Activated naive CD4-positive, alpha-beta T cell treated with anti-CD3 and anti-CD28 coated beads, Interleukin-2, amount 10 ng/mL, durations not matched to agents 7 days and 5 days (primary cell): ENCODE measurements at regions not wholly inside any gene's neighbourhood (a gene's known extent, or its start where the extent isn't known, plus 50 kb on each side); places are given as distances from the start of the nearest gene placed in this dataset.
A peak's percentile ranks its signal among the peaks of the same experiment; 100 is the strongest.

ENCODE experiments used
- CTCF ChIA-PET: fragments of 350-600 bp; sonication (Branson Sonifier 250); formaldehyde crosslinking; loops from one replicate; lab custom pipeline; 2021; ENCODE audit warnings: antibody characterized with exemption; lab: Charles Lee
- DNase-seq: peaks from one replicate; pipeline ENCODE4 v3.0.0-alpha.2; 2020
- H3K27ac Mint-ChIP-seq: one replicate; pipeline ENCODE4 v1.8.0; 2021; ENCODE audit warnings: mild to moderate bottlenecking, moderate library complexity, mixed read lengths
- H3K27me3 Mint-ChIP-seq: one replicate; pipeline ENCODE4 v1.8.0; 2021; ENCODE audit warnings: mild to moderate bottlenecking, mixed read lengths
- H3K36me3 Mint-ChIP-seq: one replicate; pipeline ENCODE4 v1.8.0; 2021; ENCODE audit warnings: mixed read lengths
- H3K4me1 Mint-ChIP-seq: one replicate; pipeline ENCODE4 v1.8.0; 2021; ENCODE audit warnings: mixed read lengths
- H3K4me3 Mint-ChIP-seq: one replicate; pipeline ENCODE4 v1.8.0; 2021; ENCODE audit warnings: mild to moderate bottlenecking, moderate library complexity, mixed read lengths
- H3K9me3 Mint-ChIP-seq: one replicate; pipeline ENCODE4 v1.8.0; 2021; ENCODE audit warnings: mixed read lengths

GRCh38 chr15:31799715-31800321, 230.5 kb upstream of the CHRNA7 start:
- Mint-ChIP-seq H3K4me3 (no peak overlapping the region), H3K27me3 (peaks cover 8% of the 10 kb centered on the region), H3K27ac (no peak overlapping the region), H3K4me1 (no peaks in the 10 kb centered on the region), H3K9me3 (no peaks in the 10 kb centered on the region), H3K36me3 (no peaks in the 10 kb centered on the region)
- CTCF ChIA-PET = no interaction called here
- no peak for DNase-seq

- DNase-seq = no peak
- Mint-ChIP-seq H3K27me3 (peaks cover 8% of the 10 kb centered on the region), H3K27ac (no peak overlapping the region), H3K4me3 (no peak overlapping the region), H3K36me3 (no peaks in the 10 kb centered on the region), H3K9me3 (no peaks in the 10 kb centered on the region), H3K4me1 (no peaks in the 10 kb centered on the region)
- CTCF ChIA-PET = no interaction called here
These were observed 229.2 kb upstream of the CHRNA7 start for GRCh38 chr15:31801152-31801551.

DNA sequence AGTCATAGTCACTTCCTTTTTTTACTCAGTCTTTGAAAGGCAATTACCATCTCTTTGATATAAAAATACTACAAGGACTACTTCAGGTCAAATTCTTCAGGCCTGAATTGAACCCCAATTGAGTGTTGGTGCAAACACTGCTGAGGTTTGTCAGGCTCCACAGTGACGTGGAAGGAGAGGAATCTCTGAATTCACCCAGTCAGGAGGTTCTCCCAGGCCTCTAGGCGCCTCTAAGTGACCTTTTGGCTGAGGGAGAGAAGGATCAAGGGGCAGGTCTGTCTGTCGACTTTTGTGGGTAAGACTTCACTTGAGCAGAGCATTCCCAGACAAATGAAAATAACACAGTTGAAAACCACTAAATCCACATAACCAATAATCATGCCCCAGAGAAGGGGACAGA, 227.6 kb upstream of the CHRNA7 start:
- Mint-ChIP-seq H3K4me3 (no peak overlapping the region), H3K4me1 (no peaks in the 10 kb centered on the region), H3K36me3 (no peaks in the 10 kb centered on the region), H3K9me3 (no peaks in the 10 kb centered on the region), H3K27me3 (peaks cover 8% of the 10 kb centered on the region), H3K27ac (no peak overlapping the region)
- CTCF ChIA-PET = interaction anchor here (0.8 kb wide), 1 partner anchor 17 kb away, joined by 3 read pairs; no protein-coding TSS in a partner anchor
- no peak for DNase-seq

DNA sequence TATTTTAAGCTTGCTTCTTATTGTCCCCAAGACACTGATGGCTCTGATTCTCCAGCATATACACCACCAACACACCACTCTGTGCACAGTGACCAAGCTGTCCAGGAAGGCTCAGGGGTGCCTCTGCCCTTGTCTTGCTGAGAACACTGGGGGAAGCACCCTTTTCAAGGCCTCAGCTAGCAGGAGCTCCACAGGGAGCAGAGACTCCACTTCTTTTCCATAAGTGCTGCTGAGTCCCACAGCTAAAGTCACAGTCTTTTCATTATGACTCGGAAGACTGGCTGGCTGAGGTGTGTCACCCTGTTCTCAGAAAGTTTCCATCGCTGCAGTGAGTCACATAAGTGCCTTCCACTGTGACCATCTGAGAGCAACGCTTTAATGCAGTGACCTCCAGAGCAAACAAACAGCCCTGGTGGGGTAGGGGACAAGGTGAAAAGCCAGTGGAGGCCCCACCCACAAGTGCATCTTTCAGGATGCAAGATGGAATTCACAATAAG, 226.9 kb upstream of the CHRNA7 start:
- DNase-seq = no peak
- H3K4me1 Mint-ChIP-seq = no peaks in the 10 kb centered on the region
- H3K27ac Mint-ChIP-seq = no peak overlapping the region
- no peaks in the 10 kb centered on the region for H3K36me3 Mint-ChIP-seq
- H3K9me3 Mint-ChIP-seq = no peaks in the 10 kb centered on the region
- no peak overlapping the region for H3K4me3 Mint-ChIP-seq
- CTCF ChIA-PET = interaction anchor here (0.8 kb wide), 1 partner anchor 17 kb away, joined by 3 read pairs; no protein-coding TSS in a partner anchor
- peaks cover 11% of the 10 kb centered on the region for H3K27me3 Mint-ChIP-seq

DNA sequence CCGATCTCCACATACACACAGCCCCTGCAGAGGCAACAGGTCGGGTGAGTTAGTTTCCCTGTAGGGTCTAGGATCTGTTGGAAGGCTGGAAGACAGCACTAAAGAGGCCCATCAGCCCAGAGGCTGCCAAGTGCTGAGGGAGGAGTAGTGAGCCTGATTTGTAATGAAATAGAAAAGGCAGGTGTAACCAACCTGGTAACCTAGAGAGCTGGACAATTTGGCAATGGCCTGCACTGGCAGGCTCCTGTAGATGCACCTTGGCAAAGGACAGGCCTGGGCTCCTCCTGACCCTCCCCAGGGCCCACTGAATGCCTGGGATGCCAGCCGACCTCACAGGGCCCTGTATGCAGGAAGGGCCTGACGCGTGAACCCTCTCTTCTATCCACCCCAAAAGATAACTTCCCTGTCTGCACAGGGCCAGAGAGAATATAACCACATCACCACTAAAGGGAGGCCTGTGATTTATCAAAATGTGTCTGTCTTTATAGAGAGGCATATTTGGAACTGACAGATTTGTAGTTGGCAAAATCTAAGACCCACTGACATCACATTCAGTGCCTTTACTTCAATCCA, 225.1 kb upstream of the CHRNA7 start:
- no peak overlapping the region for H3K4me3 Mint-ChIP-seq
- DNase-seq = no peak
- CTCF ChIA-PET = no interaction called here
- peak overlapping the region; percentile 37 for H3K27ac Mint-ChIP-seq
- peaks cover 11% of the 10 kb centered on the region for H3K27me3 Mint-ChIP-seq
- no peaks in the 10 kb centered on the region for H3K36me3 Mint-ChIP-seq
- H3K9me3 Mint-ChIP-seq = no peaks in the 10 kb centered on the region
- no peaks in the 10 kb centered on the region for H3K4me1 Mint-ChIP-seq

GRCh38 chr15:31806106-31806505, 224.2 kb upstream of the CHRNA7 start:
- no peak overlapping the region for H3K27ac Mint-ChIP-seq
- no peak overlapping the region for H3K4me3 Mint-ChIP-seq
- H3K9me3 Mint-ChIP-seq = no peaks in the 10 kb centered on the region
- CTCF ChIA-PET = no interaction called here
- peaks cover 6% of the 10 kb centered on the region for H3K27me3 Mint-ChIP-seq
- H3K4me1 Mint-ChIP-seq = no peaks in the 10 kb centered on the region
- no peaks in the 10 kb centered on the region for H3K36me3 Mint-ChIP-seq
- DNase-seq = no peak

DNA sequence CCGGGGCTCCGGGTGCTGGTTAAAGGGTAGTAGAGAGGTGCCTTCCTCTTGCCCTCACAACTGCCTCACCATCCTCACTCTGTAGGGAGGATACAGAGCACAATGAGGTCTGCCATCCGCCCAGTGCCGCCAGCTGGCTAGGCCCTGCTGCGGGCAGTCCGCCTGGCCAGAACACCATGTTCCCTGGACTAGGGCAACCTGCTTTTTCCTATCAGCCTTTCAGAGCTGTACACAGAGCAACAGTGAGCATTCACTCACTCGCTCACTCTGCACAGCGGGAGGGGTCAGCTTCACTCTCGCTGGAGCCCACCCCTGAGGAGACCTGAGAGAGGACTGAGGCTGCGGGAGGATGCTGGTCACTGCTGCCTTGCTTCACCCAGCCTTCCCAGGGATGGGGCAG, 218.7 kb upstream of the CHRNA7 start:
- DNase-seq = no peak
- Mint-ChIP-seq H3K36me3 (no peaks in the 10 kb centered on the region), H3K27me3 (peaks cover 3% of the 10 kb centered on the region), H3K4me1 (no peaks in the 10 kb centered on the region), H3K9me3 (no peaks in the 10 kb centered on the region), H3K4me3 (no peak overlapping the region), H3K27ac (no peak overlapping the region)
- CTCF ChIA-PET = no interaction called here

- CTCF ChIA-PET = no interaction called here
- DNase-seq = no peak
- H3K9me3 Mint-ChIP-seq = no peaks in the 10 kb centered on the region
- H3K4me1 Mint-ChIP-seq = no peaks in the 10 kb centered on the region
- H3K4me3 Mint-ChIP-seq = no peak overlapping the region
- H3K36me3 Mint-ChIP-seq = no peaks in the 10 kb centered on the region
- H3K27me3 Mint-ChIP-seq = no peaks in the 10 kb centered on the region
- no peak overlapping the region for H3K27ac Mint-ChIP-seq
These were observed 216.2 kb upstream of the CHRNA7 start for GRCh38 chr15:31814082-31814481.

DNA sequence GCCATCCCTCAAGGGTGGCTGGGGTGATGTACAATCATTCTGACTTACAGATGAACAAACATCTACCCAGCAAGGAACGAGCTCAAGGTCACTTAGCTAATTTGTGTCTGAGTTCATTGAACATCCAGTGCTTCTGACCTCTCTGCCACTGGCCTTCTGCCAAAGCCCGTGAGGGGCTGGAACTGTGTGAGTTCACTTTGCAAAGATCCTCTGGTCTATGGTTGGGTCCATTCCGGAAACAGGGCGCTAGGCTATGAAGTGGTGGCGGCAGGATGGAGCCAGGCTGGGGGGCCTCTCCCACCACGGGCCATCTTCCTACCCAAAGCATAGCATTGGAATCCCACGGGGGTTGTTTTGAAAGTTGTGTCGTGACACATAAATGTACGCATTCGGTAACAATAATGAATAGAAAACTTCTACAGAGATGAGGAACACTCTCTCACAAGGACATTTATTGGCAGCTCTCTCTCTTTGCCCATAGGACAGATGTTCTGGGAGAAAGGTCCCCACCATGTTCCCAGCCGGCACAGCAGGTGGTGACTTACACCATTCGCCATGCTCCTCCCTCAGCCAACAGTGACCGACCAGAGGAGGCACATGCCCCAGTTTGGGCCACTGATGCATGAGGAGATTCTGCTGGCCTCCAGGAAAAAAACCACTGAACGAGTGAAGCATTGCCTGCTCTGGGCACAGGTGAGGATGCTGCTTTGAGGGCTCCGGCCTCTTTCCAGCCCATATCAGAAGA, 214.7 kb upstream of the CHRNA7 start:
- H3K9me3 Mint-ChIP-seq = no peaks in the 10 kb centered on the region
- H3K4me3 Mint-ChIP-seq = no peak overlapping the region
- CTCF ChIA-PET = no interaction called here
- no peak for DNase-seq
- no peaks in the 10 kb centered on the region for H3K36me3 Mint-ChIP-seq
- H3K4me1 Mint-ChIP-seq = no peaks in the 10 kb centered on the region
- no peak overlapping the region for H3K27ac Mint-ChIP-seq
- H3K27me3 Mint-ChIP-seq = no peaks in the 10 kb centered on the region

DNA sequence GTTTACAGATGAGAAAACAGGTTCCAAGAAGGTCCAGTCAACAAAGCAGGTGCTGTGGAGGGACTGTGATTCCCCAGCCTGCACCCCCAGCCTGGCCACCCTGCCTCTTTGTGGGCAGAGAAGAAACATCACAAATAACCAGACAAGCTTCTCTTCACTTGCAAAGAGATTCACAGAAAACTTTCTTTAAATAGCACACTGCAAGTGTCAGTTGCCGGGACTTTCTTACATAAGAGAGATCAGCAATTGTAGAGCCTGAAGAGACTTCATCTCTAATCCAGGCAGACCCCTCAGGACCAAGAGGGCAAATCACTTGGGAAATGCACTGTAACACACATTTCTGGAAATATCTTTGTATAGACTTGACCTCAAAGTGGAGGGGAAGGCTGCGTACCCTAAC, 207.9 kb upstream of the CHRNA7 start:
- DNase-seq = no peak
- no peaks in the 10 kb centered on the region for H3K27me3 Mint-ChIP-seq
- H3K4me3 Mint-ChIP-seq = no peak overlapping the region
- H3K4me1 Mint-ChIP-seq = no peaks in the 10 kb centered on the region
- H3K27ac Mint-ChIP-seq = no peak overlapping the region
- CTCF ChIA-PET = no interaction called here
- H3K36me3 Mint-ChIP-seq = no peaks in the 10 kb centered on the region
- H3K9me3 Mint-ChIP-seq = no peaks in the 10 kb centered on the region

DNA sequence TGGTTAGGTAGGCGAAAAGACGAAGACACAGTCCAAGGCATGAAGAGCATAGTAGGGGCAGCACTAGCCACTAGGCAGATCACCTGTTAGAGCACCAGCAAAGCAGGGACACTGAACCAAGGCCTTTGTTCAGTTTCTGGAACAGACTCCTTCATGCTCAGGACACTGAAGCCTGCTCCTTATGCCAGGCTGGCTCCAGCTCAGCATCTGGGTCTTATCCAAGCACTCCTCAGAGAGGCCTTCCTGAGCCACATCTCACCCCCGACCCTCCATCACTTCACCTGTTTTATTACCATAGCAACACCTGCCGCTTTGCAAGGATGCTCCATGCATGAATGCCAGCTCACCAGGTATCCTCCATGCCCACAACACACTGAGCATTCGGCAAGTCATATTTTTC, 206.3 kb upstream of the CHRNA7 start:
- Mint-ChIP-seq H3K27me3 (no peaks in the 10 kb centered on the region), H3K4me1 (no peaks in the 10 kb centered on the region), H3K36me3 (no peaks in the 10 kb centered on the region), H3K9me3 (no peaks in the 10 kb centered on the region), H3K27ac (no peak overlapping the region), H3K4me3 (no peak overlapping the region)
- CTCF ChIA-PET = no interaction called here
- DNase-seq = no peak

GRCh38 chr15:31828594-31828993, 201.7 kb upstream of the CHRNA7 start:
- Mint-ChIP-seq H3K4me1 (no peaks in the 10 kb centered on the region), H3K27me3 (no peaks in the 10 kb centered on the region)
- CTCF ChIA-PET = no interaction called here

DNA sequence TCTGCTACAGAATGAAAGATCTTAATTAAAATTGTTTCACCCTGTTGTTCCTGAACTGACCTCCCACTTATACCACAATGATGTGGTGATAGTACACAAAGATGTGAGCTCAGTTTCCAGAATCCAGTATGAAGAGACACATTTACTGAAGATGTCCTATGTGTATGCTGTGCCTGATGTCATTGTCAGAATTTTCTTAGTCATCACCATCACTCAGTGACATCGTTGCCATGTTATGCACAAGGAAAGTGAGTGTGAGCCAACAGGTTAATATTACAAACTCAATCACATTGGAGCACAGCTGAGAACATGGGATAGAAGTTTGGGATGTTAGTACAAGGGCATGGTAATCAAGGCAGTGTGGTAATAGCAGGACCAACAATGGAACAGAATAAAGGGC, 199.7 kb upstream of the CHRNA7 start:
- no peaks in the 10 kb centered on the region for H3K27me3 Mint-ChIP-seq
- H3K9me3 Mint-ChIP-seq = no peaks in the 10 kb centered on the region
- CTCF ChIA-PET = no interaction called here
- no peaks in the 10 kb centered on the region for H3K4me1 Mint-ChIP-seq
- no peak overlapping the region for H3K27ac Mint-ChIP-seq
- H3K4me3 Mint-ChIP-seq = no peak overlapping the region
- DNase-seq = no peak
- no peaks in the 10 kb centered on the region for H3K36me3 Mint-ChIP-seq

More at GRCh38 chr15:31828594-31828993, 201.7 kb upstream of the CHRNA7 start:
- Mint-ChIP-seq H3K4me3 (no peak overlapping the region), H3K36me3 (no peaks in the 10 kb centered on the region), H3K9me3 (no peaks in the 10 kb centered on the region), H3K27ac (no peak overlapping the region)
- DNase-seq = no peak

DNA sequence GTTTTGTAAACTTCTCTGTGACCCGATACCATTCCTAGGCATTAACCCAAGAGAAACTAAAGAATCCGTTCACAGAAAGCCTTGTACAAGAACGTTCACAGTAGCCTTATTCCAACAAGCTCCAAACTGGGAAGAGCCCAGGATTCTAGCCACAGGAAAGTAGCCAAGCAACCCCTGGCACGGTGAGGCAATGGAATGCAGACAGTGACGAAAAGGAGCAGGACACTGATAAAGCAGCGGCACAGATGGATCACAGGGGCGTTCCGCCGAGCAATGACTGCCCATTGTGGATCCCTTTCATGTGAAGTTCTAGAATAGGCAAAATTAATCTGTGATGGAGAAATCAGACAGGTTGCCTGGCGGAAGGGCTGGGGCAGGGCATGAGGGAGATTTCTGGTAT, 198.7 kb upstream of the CHRNA7 start:
- H3K4me3 Mint-ChIP-seq = no peak overlapping the region

GRCh38 chr15:31834654-31835053, 195.7 kb upstream of the CHRNA7 start:
- no peak for DNase-seq
- Mint-ChIP-seq H3K4me3 (no peak overlapping the region), H3K36me3 (no peaks in the 10 kb centered on the region), H3K9me3 (no peaks in the 10 kb centered on the region), H3K27ac (no peak overlapping the region), H3K27me3 (peaks cover 3% of the 10 kb centered on the region), H3K4me1 (no peaks in the 10 kb centered on the region)
- CTCF ChIA-PET = no interaction called here

More for the DNA sequence above, 198.7 kb upstream of the CHRNA7 start:
- Mint-ChIP-seq H3K27me3 (no peaks in the 10 kb centered on the region), H3K9me3 (no peaks in the 10 kb centered on the region), H3K27ac (no peak overlapping the region), H3K36me3 (no peaks in the 10 kb centered on the region), H3K4me1 (no peaks in the 10 kb centered on the region)
- no peak for DNase-seq
- CTCF ChIA-PET = no interaction called here
